ENCODE measurements at regions not wholly inside any gene's neighbourhood (a gene's known extent, or its start where the extent isn't known, plus 50 kb on each side); places are given as distances from the start of the nearest gene placed in this dataset.

DNA sequence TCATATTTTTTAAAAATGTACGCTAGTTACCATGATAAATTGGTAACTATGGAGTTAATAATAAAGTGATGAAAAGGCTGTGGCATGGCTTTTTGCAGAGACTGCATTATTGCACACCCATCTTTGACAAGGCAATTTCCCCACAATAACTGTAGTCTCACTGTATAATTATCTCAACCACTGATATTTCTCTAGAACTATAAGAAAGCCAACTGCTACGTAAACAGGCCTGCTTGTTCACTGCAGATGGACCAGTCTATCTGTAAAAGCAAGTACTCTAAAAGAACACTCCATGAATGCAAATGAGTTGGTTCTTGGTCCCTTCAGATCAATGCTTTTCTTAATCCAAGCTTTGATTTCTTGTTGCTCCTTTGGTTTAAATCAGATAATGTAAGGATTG, 218.7 kb downstream of the RBM43 start:
- no peak overlapping the region for H3K27ac ChIP-seq (ENCODE audit: low read depth, low read length)
- no peaks in the 10 kb centered on the region for H3K9me3 ChIP-seq (ENCODE audit: control insufficient read depth, insufficient read depth, low read length)
- TF ChIP-seq, protein P1, sequence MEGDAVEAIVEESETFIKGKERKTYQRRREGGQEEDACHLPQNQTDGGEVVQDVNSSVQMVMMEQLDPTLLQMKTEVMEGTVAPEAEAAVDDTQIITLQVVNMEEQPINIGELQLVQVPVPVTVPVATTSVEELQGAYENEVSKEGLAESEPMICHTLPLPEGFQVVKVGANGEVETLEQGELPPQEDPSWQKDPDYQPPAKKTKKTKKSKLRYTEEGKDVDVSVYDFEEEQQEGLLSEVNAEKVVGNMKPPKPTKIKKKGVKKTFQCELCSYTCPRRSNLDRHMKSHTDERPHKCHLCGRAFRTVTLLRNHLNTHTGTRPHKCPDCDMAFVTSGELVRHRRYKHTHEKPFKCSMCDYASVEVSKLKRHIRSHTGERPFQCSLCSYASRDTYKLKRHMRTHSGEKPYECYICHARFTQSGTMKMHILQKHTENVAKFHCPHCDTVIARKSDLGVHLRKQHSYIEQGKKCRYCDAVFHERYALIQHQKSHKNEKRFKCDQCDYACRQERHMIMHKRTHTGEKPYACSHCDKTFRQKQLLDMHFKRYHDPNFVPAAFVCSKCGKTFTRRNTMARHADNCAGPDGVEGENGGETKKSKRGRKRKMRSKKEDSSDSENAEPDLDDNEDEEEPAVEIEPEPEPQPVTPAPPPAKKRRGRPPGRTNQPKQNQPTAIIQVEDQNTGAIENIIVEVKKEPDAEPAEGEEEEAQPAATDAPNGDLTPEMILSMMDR (IDR thresholded peaks at IDR 0.05; ENCODE audit: low read depth, low read length, poor library complexity, severe bottlenecking): no peak
- no peak for TF ChIP-seq EZH2phosphoT487 (IDR thresholded peaks at IDR 0.05; ENCODE audit: borderline replicate concordance, low read length)
- no peaks in the 10 kb centered on the region for H3K36me3 ChIP-seq (ENCODE audit: control insufficient read depth, low read length)
- H3K79me2 ChIP-seq (ENCODE audit: control insufficient read depth, low read length): no peaks in the 10 kb centered on the region
- H3K4me3 ChIP-seq (ENCODE audit: low read length): no peak overlapping the region
- no peaks in the 10 kb centered on the region for H3K4me1 ChIP-seq (ENCODE audit: control insufficient read depth, low read length)
- no peaks in the 10 kb centered on the region for H3F3A ChIP-seq (ENCODE audit: control insufficient read depth, insufficient read depth)
- no peaks in the 10 kb centered on the region for H3K27me3 ChIP-seq (ENCODE audit: control insufficient read depth, low read length)
- H3K4me2 ChIP-seq (ENCODE audit: low read length): no peak overlapping the region
- no peaks in the 10 kb centered on the region for H4K20me1 ChIP-seq (ENCODE audit: control insufficient read depth, insufficient read depth, low read depth, low read length)
- no peaks in the 10 kb centered on the region; the same call in 1 of the 2 replicates for H3K9me2 ChIP-seq (replicated peaks; ENCODE audit: control insufficient read depth, low read length)

DNA sequence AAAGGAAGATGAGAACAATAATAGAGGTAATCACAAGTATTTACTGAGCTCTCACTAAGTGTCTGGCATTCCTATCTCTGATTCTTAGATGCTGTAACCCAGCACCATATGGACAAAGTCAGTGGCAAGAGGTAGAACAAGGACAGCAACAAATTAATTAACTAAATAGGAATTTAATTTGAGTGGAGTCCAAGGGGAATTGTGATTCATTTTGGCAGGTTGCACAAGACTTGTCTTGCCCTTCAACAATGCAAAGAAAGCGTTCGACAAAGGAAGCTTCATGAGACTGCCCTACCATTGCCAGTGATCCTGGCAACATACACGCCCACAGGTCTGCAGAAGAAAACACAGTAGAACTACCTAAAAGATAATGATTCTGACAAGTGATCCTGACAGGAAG, 221.6 kb downstream of the RBM43 start:
- Histone ChIP-seq H3K27me3 (ENCODE audit: control insufficient read depth, low read length) (no peaks in the 10 kb centered on the region), H3K36me3 (ENCODE audit: control insufficient read depth, low read length) (no peaks in the 10 kb centered on the region), H3K4me2 (ENCODE audit: low read length) (no peak overlapping the region), H3K9me3 (ENCODE audit: control insufficient read depth, insufficient read depth, low read length) (no peaks in the 10 kb centered on the region), H3K4me1 (ENCODE audit: control insufficient read depth, low read length) (no peaks in the 10 kb centered on the region), H3F3A (ENCODE audit: control insufficient read depth, insufficient read depth) (no peaks in the 10 kb centered on the region), H3K79me2 (ENCODE audit: control insufficient read depth, low read length) (no peaks in the 10 kb centered on the region), H3K9me2 (replicated peaks; ENCODE audit: control insufficient read depth, low read length) (no peaks in the 10 kb centered on the region; the same call in 1 of the 2 replicates), H4K20me1 (ENCODE audit: control insufficient read depth, insufficient read depth, low read depth, low read length) (no peaks in the 10 kb centered on the region), H3K27ac (ENCODE audit: low read depth, low read length) (no peak overlapping the region), H3K4me3 (ENCODE audit: low read length) (no peak overlapping the region)
- no peak for TF ChIP-seq EZH2phosphoT487 (IDR thresholded peaks at IDR 0.05; ENCODE audit: borderline replicate concordance, low read length)
- TF ChIP-seq, protein P1 (IDR thresholded peaks at IDR 0.05; ENCODE audit: low read depth, low read length, poor library complexity, severe bottlenecking): no peak

- Histone ChIP-seq H3K9me2 (replicated peaks; ENCODE audit: control insufficient read depth, low read length) (no peaks in the 10 kb centered on the region; the same call in 1 of the 2 replicates), H3K27ac (ENCODE audit: low read depth, low read length) (no peak overlapping the region), H3K4me1 (ENCODE audit: control insufficient read depth, low read length) (no peaks in the 10 kb centered on the region), H4K20me1 (ENCODE audit: control insufficient read depth, insufficient read depth, low read depth, low read length) (no peaks in the 10 kb centered on the region), H3K36me3 (ENCODE audit: control insufficient read depth, low read length) (no peaks in the 10 kb centered on the region), H3K27me3 (ENCODE audit: control insufficient read depth, low read length) (no peaks in the 10 kb centered on the region), H3K9me3 (ENCODE audit: control insufficient read depth, insufficient read depth, low read length) (no peaks in the 10 kb centered on the region), H3K79me2 (ENCODE audit: control insufficient read depth, low read length) (no peaks in the 10 kb centered on the region), H3F3A (ENCODE audit: control insufficient read depth, insufficient read depth) (no peaks in the 10 kb centered on the region), H3K4me2 (ENCODE audit: low read length) (no peak overlapping the region), H3K4me3 (ENCODE audit: low read length) (no peak overlapping the region)
- TF ChIP-seq EZH2phosphoT487 (IDR thresholded peaks at IDR 0.05; ENCODE audit: borderline replicate concordance, low read length): no peak
- TF ChIP-seq, protein P1 (IDR thresholded peaks at IDR 0.05; ENCODE audit: low read depth, low read length, poor library complexity, severe bottlenecking): no peak
Measured at GRCh38 chr2:151038516-151038915, 223.1 kb downstream of the RBM43 start.

All from DOHH2 (cell line).